Kidney epithelial cell (primary cell): ENCODE measurements at regions not wholly inside any gene's neighbourhood (a gene's known extent, or its start where the extent isn't known, plus 50 kb on each side); places are given as distances from the start of the nearest gene placed in this dataset.

ENCODE experiments used
- DNase-seq: peaks from one replicate; pipeline ENCODE4 v3.0.0-alpha.2; 2010; ENCODE audit warnings: low read depth
- H3K27me3 ChIP-seq: 2 replicates; pipeline ENCODE4 v1.6.0; 2011; ENCODE audit warnings: low read length; ENCODE audit not compliant: control insufficient read depth, insufficient read depth
- H3K36me3 ChIP-seq: 2 replicates; pipeline ENCODE4 v1.5.1; 2011; ENCODE audit warnings: low read length; ENCODE audit not compliant: control insufficient read depth, insufficient read depth
- H3K4me3 ChIP-seq: 2 replicates; pipeline ENCODE4 v1.5.1; 2011; ENCODE audit warnings: low read depth, mild to moderate bottlenecking, control low read depth, low read length
- CTCF ChIP-seq: IDR thresholded peaks from 2 replicates; pipeline ENCODE4 v1.5.1; 2011; ENCODE audit warnings: mild to moderate bottlenecking, moderate library complexity, low read length, control low read depth, inconsistent platforms; ENCODE audit not compliant: insufficient read depth, poor library complexity, severe bottlenecking

GRCh38 chr2:194116861-194117260, 1540.2 kb upstream of the SLC39A10 start:
- no peaks in the 10 kb centered on the region for H3K36me3 ChIP-seq
- no peaks in the 10 kb centered on the region for H3K27me3 ChIP-seq
- no peak overlapping the region for H3K4me3 ChIP-seq
- no peak for DNase-seq
- no peak for TF ChIP-seq CTCF

- Histone ChIP-seq H3K4me3 (no peak overlapping the region), H3K36me3 (no peaks in the 10 kb centered on the region), H3K27me3 (no peaks in the 10 kb centered on the region)
- TF ChIP-seq CTCF, result no peak
- DNase-seq, result no peak
Measured at GRCh38 chr2:194105358-194105757, 1551.7 kb upstream of the SLC39A10 start.

GRCh38 chr2:194104687-194105086, 1552.3 kb upstream of the SLC39A10 start:
- no peak for DNase-seq
- no peaks in the 10 kb centered on the region for H3K36me3 ChIP-seq
- no peak for TF ChIP-seq CTCF

GRCh38 chr2:194103941-194104659, 1552.9 kb upstream of the SLC39A10 start:
- Histone ChIP-seq H3K27me3 (no peaks in the 10 kb centered on the region), H3K4me3 (no peak overlapping the region), H3K36me3 (no peaks in the 10 kb centered on the region)
- DNase-seq, result no peak
- TF ChIP-seq CTCF, result no peak

More at GRCh38 chr2:194104687-194105086, 1552.3 kb upstream of the SLC39A10 start:
- no peaks in the 10 kb centered on the region for H3K27me3 ChIP-seq
- no peak overlapping the region for H3K4me3 ChIP-seq

- Histone ChIP-seq H3K36me3 (no peaks in the 10 kb centered on the region), H3K4me3 (no peak overlapping the region), H3K27me3 (no peaks in the 10 kb centered on the region)
- TF ChIP-seq CTCF, result no peak
- no peak for DNase-seq
Measured at GRCh38 chr2:194102546-194102945, 1554.5 kb upstream of the SLC39A10 start.

GRCh38 chr2:194100201-194100600, 1556.8 kb upstream of the SLC39A10 start:
- H3K4me3 ChIP-seq, result no peak overlapping the region
- TF ChIP-seq CTCF, result no peak
- no peaks in the 10 kb centered on the region for H3K27me3 ChIP-seq
- H3K36me3 ChIP-seq, result no peaks in the 10 kb centered on the region
- DNase-seq, result no peak
